NB4 (cell line): ENCODE measurements at regions not wholly inside any gene's neighbourhood (a gene's known extent, or its start where the extent isn't known, plus 50 kb on each side); places are given as distances from the start of the nearest gene placed in this dataset.

Experiments
- DNase-seq: peaks from one replicate; pipeline ENCODE4 v3.0.0; 2010; ENCODE audit warnings: low read depth
- H3K4me3 ChIP-seq: one replicate; pipeline ENCODE4 v1.5.1; 2011; ENCODE audit warnings: mild to moderate bottlenecking, low read depth, low read length, moderate library complexity
- CTCF ChIP-seq: IDR thresholded peaks from one replicate; pipeline ENCODE4 v1.5.1; 2012; ENCODE audit warnings: low read depth, low read length
- MAX ChIP-seq: IDR thresholded peaks from 2 replicates; pipeline ENCODE4 v1.6.1; 2011; ENCODE audit warnings: low read depth, low read length
- MYC ChIP-seq: IDR thresholded peaks from 2 replicates; pipeline ENCODE4 v1.6.1; 2011; ENCODE audit warnings: low read depth, low read length
- POLR2A ChIP-seq: IDR thresholded peaks from 2 replicates; pipeline ENCODE4 v1.6.1; 2011; ENCODE audit warnings: mild to moderate bottlenecking; ENCODE audit not compliant: insufficient read length; ENCODE audit errors: extremely low read depth

- TF ChIP-seq POLR2A (no peak), MAX (no peak), MYC (no peak), CTCF (no peak)
- no peak for DNase-seq
- no peak overlapping the region for H3K4me3 ChIP-seq
Measured at GRCh38 chr7:94069162-94069739, 65.1 kb upstream of the BET1 start.

GRCh38 chr7:94080551-94080950, 76.4 kb upstream of the BET1 start:
- no peak for DNase-seq
- TF ChIP-seq MAX, result no peak
- no peak for TF ChIP-seq MYC
- no peak for TF ChIP-seq CTCF
- no peak for TF ChIP-seq POLR2A
- H3K4me3 ChIP-seq, result no peak overlapping the region

- H3K4me3 ChIP-seq, result no peak overlapping the region
- TF ChIP-seq MYC (no peak), CTCF (no peak), POLR2A (no peak)
- DNase-seq, result no peak
Measured at GRCh38 chr7:94082126-94082525, 78.0 kb upstream of the BET1 start.

DNA sequence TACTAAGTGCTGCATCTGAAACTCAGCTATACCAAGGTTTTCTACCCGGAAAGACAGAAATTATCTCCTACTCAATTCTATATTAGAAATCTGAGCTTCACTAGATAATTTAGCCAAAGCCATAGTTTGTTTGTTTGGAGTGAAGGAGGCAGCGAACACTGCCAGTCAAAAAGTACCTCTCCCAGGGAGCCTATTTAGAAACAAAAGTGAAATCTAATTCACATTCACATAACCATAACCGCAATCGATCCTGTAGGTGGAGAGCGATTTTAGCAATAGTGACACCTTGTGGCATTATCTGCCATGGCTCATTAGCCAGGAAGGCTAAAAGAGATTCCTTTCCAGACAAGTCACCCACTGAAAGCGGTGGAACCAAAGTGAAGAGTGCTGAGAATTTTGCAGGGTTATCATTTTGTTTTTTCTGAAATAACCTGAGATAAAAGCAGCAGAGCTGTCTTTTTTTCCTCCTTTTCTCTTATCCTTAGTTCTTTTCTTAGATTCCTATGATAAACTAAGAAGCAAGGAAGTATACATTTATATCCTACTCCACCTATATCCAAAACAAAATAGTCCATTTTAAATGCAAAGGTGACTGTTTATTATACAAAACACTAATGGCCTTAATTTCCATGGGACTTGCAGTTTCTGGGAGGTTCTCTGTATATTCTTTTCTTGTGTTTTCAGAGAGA, 83.7 kb upstream of the BET1 start:
- no peak for TF ChIP-seq MAX
- TF ChIP-seq POLR2A, result no peak
- peak; percentile 93 for TF ChIP-seq CTCF
- H3K4me3 ChIP-seq, result no peak overlapping the region
- DNase-seq, result peak; percentile 68

DNA sequence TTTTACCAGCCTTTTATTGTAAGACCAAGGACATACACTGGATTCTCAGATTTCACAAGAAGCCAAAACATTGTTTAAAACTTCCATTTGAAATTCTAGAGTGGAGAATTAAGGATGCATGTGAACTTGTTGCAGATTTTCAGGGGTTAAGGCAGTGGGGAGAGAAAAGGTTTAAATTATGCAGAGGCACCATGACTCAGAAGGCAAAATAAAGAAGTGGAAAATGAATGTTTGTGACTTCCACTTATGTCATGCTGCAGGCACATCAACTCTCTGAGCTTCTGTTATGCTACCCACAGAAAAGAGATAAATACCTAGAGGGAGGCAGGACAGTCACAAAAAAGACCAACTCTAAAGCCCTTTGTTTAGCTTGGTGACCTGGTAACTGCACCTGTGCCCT, 84.4 kb upstream of the BET1 start:
- DNase-seq, result no peak
- H3K4me3 ChIP-seq, result no peak overlapping the region
- no peak for TF ChIP-seq MYC
- no peak for TF ChIP-seq CTCF
- TF ChIP-seq POLR2A, result no peak
- no peak for TF ChIP-seq MAX

GRCh38 chr7:94089806-94090205, 85.7 kb upstream of the BET1 start:
- H3K4me3 ChIP-seq, result no peak overlapping the region
- no peak for DNase-seq
- TF ChIP-seq MAX (no peak), CTCF (no peak), MYC (no peak), POLR2A (no peak)
